T-cell (primary cell): ENCODE measurements at regions not wholly inside any gene's neighbourhood (a gene's known extent, or its start where the extent isn't known, plus 50 kb on each side); places are given as distances from the start of the nearest gene placed in this dataset.

Experiments used
- ATAC-seq, 4 experiments: fragments of 200-7000 bp in 3 of 4; fragments of 150-1000 bp in 1 of 4; cut with Tn5 transposase; replicated peaks in 1 of 4; 1 replicate in 3 of 4; 2 replicates in 1 of 4; pipeline ENCODE4 v1.10.0; 2021; ENCODE audit warnings: moderate library complexity in 3 of 4, mild to moderate bottlenecking in 2 of 4, moderate number of reproducible peaks in 1 of 4
- CTCF ChIA-PET, 2 donors: fragments of 300-600 bp; sonication (Branson Sonifier 250); formaldehyde crosslinking; loops; one replicate each; lab custom pipeline; 2022; ENCODE audit warnings: antibody characterized with exemption in 2 of 2; lab: Charles Lee
- POLR2A ChIA-PET, 2 donors: fragments of 300-600 bp; sonication (Branson Sonifier 250); formaldehyde crosslinking; loops; one replicate each; lab custom pipeline; 2022; ENCODE audit warnings: antibody characterized with exemption in 2 of 2; lab: Charles Lee
- DNase-seq, 35 experiments: peaks; one replicate each; pipeline versions ENCODE4 v3.0.0 to v3.0.0-alpha.2; 2013 to 2023
- H3K27ac ChIP-seq: one replicate; pipeline ENCODE4 v1.5.1; 2013; ENCODE audit warnings: low read length
- H3K27me3 ChIP-seq, 2 experiments: replicated peaks in 1 of 2; 1 replicate in 1 of 2; 2 replicates in 1 of 2; pipeline versions ENCODE4 v1.6.1 to v1.7.0; 2013; ENCODE audit warnings: low read length in 1 of 2, mixed read lengths in 1 of 2; ENCODE audit not compliant: control insufficient read depth in 2 of 2, insufficient read depth in 2 of 2; ENCODE audit errors: extremely low read depth in 1 of 2
- H3K36me3 ChIP-seq, 2 donors: 1 replicate in 1 of 2; 2 replicates in 1 of 2; pipeline versions ENCODE4 v1.6.1 to v1.7.0; 2013; ENCODE audit warnings: low read length in 1 of 2; ENCODE audit not compliant: control insufficient read depth in 2 of 2, insufficient read depth in 1 of 2; ENCODE audit errors: extremely low read depth in 1 of 2
- H3K4me1 ChIP-seq, 2 experiments: 1 replicate in 1 of 2; 2 replicates in 1 of 2; pipeline versions ENCODE4 v1.6.1 to v1.7.0; 2013; ENCODE audit warnings: low read length in 2 of 2, mixed read lengths in 1 of 2; ENCODE audit not compliant: insufficient read depth in 2 of 2, control insufficient read depth in 1 of 2; ENCODE audit errors: extremely low read depth in 1 of 2
- H3K4me3 ChIP-seq, 2 donors: 1 replicate in 1 of 2; 2 replicates in 1 of 2; pipeline versions ENCODE4 v1.5.1 to v1.7.0; 2013; ENCODE audit warnings: mild to moderate bottlenecking in 2 of 2, low read length in 1 of 2, moderate library complexity in 1 of 2; ENCODE audit not compliant: control insufficient read depth in 1 of 2; ENCODE audit errors: extremely low read depth in 1 of 2
- H3K9me3 ChIP-seq: 2 replicates; pipeline ENCODE4 v1.7.0; 2013
- H3K27ac Mint-ChIP-seq, 2 donors: one replicate each; pipeline ENCODE4 v1.8.0; 2020 to 2021; ENCODE audit warnings: mild to moderate bottlenecking in 2 of 2, mixed read lengths in 2 of 2
- H3K27me3 Mint-ChIP-seq, 2 donors: one replicate each; pipeline ENCODE4 v1.8.0; 2021 to 2022; ENCODE audit warnings: mixed read lengths in 2 of 2
- H3K36me3 Mint-ChIP-seq: one replicate; pipeline ENCODE4 v1.8.0; 2021; ENCODE audit warnings: mixed read lengths
- H3K4me1 Mint-ChIP-seq, 3 donors: one replicate each; pipeline ENCODE4 v1.8.0; 2020 to 2022; ENCODE audit warnings: mixed read lengths in 3 of 3, mild to moderate bottlenecking in 1 of 3
- H3K4me3 Mint-ChIP-seq, 3 donors: one replicate each; pipeline ENCODE4 v1.8.0; 2020 to 2022; ENCODE audit warnings: mild to moderate bottlenecking in 3 of 3, mixed read lengths in 3 of 3, moderate library complexity in 3 of 3
- H3K9me3 Mint-ChIP-seq, 3 donors: one replicate each; pipeline ENCODE4 v1.8.0; 2020 to 2022; ENCODE audit warnings: mixed read lengths in 3 of 3
- WGBS: methylation state at CpG from one replicate; pipeline ENCODE4 v1.1.5; 2013; ENCODE audit warnings: missing lambda C conversion rate; ENCODE audit not compliant: insufficient coverage; 5-methylcytosine and 5-hydroxymethylcytosine counted together

GRCh38 chr3:154759966-154760365 lies 320.2 kb upstream of the MME start:
- POLR2A ChIA-PET, result interaction anchor here in 1 of 2 donors (0.6 kb wide), 1 partner anchor 102 kb away, joined by 3 read pairs; no protein-coding TSS in a partner anchor
- H3K27ac ChIP-seq, result no peak overlapping the region
- ATAC-seq (no peak), DNase-seq (no peak)
- H3K4me1 ChIP-seq, result no peaks in the 10 kb centered on the region
- WGBS, result no CpG with 5 or more reads among the region's 3 CpGs
- Mint-ChIP-seq H3K27me3 (no peaks in the 10 kb centered on the region), H3K4me1 (no peaks in the 10 kb centered on the region), H3K4me3 (no peak overlapping the region), H3K9me3 (peaks cover 5 to 16% (median 5%) of the 10 kb centered on the region in 3 donors), H3K36me3 (no peaks in the 10 kb centered on the region), H3K27ac (no peak overlapping the region)
- CTCF ChIA-PET, result no interaction called here
- H3K9me3 ChIP-seq, result no peaks in the 10 kb centered on the region
- no peaks in the 10 kb centered on the region for H3K27me3 ChIP-seq
- H3K36me3 ChIP-seq, result no peaks in the 10 kb centered on the region
- no peak overlapping the region for H3K4me3 ChIP-seq

- H3K36me3 Mint-ChIP-seq, result no peaks in the 10 kb centered on the region
- DNase-seq (no peak), ATAC-seq (no peak)
- Histone ChIP-seq H3K4me1 (no peaks in the 10 kb centered on the region), H3K36me3 (no peaks in the 10 kb centered on the region), H3K9me3 (no peaks in the 10 kb centered on the region), H3K27me3 (no peaks in the 10 kb centered on the region), H3K4me3 (no peak overlapping the region), H3K27ac (no peak overlapping the region)
- no CpG with 5 or more reads among the region's 5 CpGs for WGBS
- no peaks in the 10 kb centered on the region for H3K27me3 Mint-ChIP-seq
- ChIA-PET CTCF (interaction anchor here (0.6 kb wide), 2 partner anchors 111 to 944 kb away, joined by 3 read pairs; no protein-coding TSS in a partner anchor), POLR2A (no interaction called here)
- H3K4me1 Mint-ChIP-seq, result no peaks in the 10 kb centered on the region
- H3K4me3 Mint-ChIP-seq, result no peak overlapping the region
- peaks cover 5 to 17% (median 5%) of the 10 kb centered on the region in 3 donors for H3K9me3 Mint-ChIP-seq
- no peak overlapping the region for H3K27ac Mint-ChIP-seq
Observed at GRCh38 chr3:154758109-154758868, 321.8 kb upstream of the MME start.

- no peak overlapping the region for H3K4me3 ChIP-seq
Observed at GRCh38 chr3:154753101-154753500, 323.1 kb upstream of the GPR149 start.

GRCh38 chr3:154749514-154749913 lies 319.5 kb upstream of the GPR149 start:
- no peak overlapping the region for H3K4me3 ChIP-seq
- H3K36me3 ChIP-seq, result no peaks in the 10 kb centered on the region
- H3K9me3 ChIP-seq, result no peaks in the 10 kb centered on the region
- Mint-ChIP-seq H3K27ac (no peak overlapping the region), H3K4me3 (no peak overlapping the region), H3K27me3 (no peaks in the 10 kb centered on the region), H3K4me1 (no peaks in the 10 kb centered on the region), H3K36me3 (no peaks in the 10 kb centered on the region), H3K9me3 (no peaks in the 10 kb centered on the region)
- WGBS, result no CpG with 5 or more reads among the region's 3 CpGs
- no peaks in the 10 kb centered on the region for H3K27me3 ChIP-seq
- H3K27ac ChIP-seq, result no peak overlapping the region
- no peak for ATAC-seq
- DNase-seq, result no peak
- CTCF ChIA-PET, result no interaction called here
- POLR2A ChIA-PET, result no interaction called here
- H3K4me1 ChIP-seq, result no peaks in the 10 kb centered on the region

More at GRCh38 chr3:154753101-154753500, 323.1 kb upstream of the GPR149 start:
- ATAC-seq (no peak), DNase-seq (no peak)
- no CpG with 5 or more reads among the region's 1 CpG for WGBS
- Histone ChIP-seq H3K27ac (no peak overlapping the region), H3K27me3 (no peaks in the 10 kb centered on the region), H3K9me3 (no peaks in the 10 kb centered on the region), H3K36me3 (no peaks in the 10 kb centered on the region), H3K4me1 (no peaks in the 10 kb centered on the region)
- ChIA-PET CTCF (no interaction called here), POLR2A (no interaction called here)
- H3K36me3 Mint-ChIP-seq, result no peaks in the 10 kb centered on the region
- H3K27ac Mint-ChIP-seq, result no peak overlapping the region
- no peaks in the 10 kb centered on the region for H3K27me3 Mint-ChIP-seq
- H3K4me3 Mint-ChIP-seq, result no peak overlapping the region
- H3K4me1 Mint-ChIP-seq, result no peaks in the 10 kb centered on the region
- peaks cover 5 to 14% (median 5%) of the 10 kb centered on the region in 3 donors for H3K9me3 Mint-ChIP-seq

- Histone ChIP-seq H3K27ac (no peak overlapping the region), H3K4me1 (no peaks in the 10 kb centered on the region), H3K36me3 (no peaks in the 10 kb centered on the region), H3K9me3 (no peaks in the 10 kb centered on the region), H3K4me3 (no peak overlapping the region), H3K27me3 (no peaks in the 10 kb centered on the region)
- H3K36me3 Mint-ChIP-seq, result no peaks in the 10 kb centered on the region
- no peaks in the 10 kb centered on the region for H3K27me3 Mint-ChIP-seq
- DNase-seq (no peak), ATAC-seq (no peak)
- no peak overlapping the region for H3K27ac Mint-ChIP-seq
- peaks cover 4 to 8% (median 7%) of the 10 kb centered on the region in 3 donors for H3K9me3 Mint-ChIP-seq
- no CpG with 5 or more reads among the region's 1 CpG for WGBS
- ChIA-PET CTCF (no interaction called here), POLR2A (no interaction called here)
- H3K4me1 Mint-ChIP-seq, result no peaks in the 10 kb centered on the region
- no peak overlapping the region for H3K4me3 Mint-ChIP-seq
Observed at GRCh38 chr3:154745929-154746328, 315.9 kb upstream of the GPR149 start.

GRCh38 chr3:154745122-154745521 lies 315.1 kb upstream of the GPR149 start:
- Histone ChIP-seq H3K9me3 (no peaks in the 10 kb centered on the region), H3K27me3 (no peaks in the 10 kb centered on the region), H3K4me3 (no peak overlapping the region), H3K4me1 (no peaks in the 10 kb centered on the region), H3K27ac (no peak overlapping the region), H3K36me3 (no peaks in the 10 kb centered on the region)
- ChIA-PET CTCF (no interaction called here), POLR2A (no interaction called here)
- Mint-ChIP-seq H3K36me3 (no peaks in the 10 kb centered on the region), H3K4me3 (no peak overlapping the region), H3K27ac (no peak overlapping the region), H3K4me1 (no peaks in the 10 kb centered on the region), H3K9me3 (peaks cover 7 to 10% (median 9%) of the 10 kb centered on the region in 3 donors), H3K27me3 (no peaks in the 10 kb centered on the region)
- ATAC-seq (no peak), DNase-seq (no peak)
